ENCODE measurements at regions not wholly inside any gene's neighbourhood (a gene's known extent, or its start where the extent isn't known, plus 50 kb on each side); places are given as distances from the start of the nearest gene placed in this dataset.

DNA sequence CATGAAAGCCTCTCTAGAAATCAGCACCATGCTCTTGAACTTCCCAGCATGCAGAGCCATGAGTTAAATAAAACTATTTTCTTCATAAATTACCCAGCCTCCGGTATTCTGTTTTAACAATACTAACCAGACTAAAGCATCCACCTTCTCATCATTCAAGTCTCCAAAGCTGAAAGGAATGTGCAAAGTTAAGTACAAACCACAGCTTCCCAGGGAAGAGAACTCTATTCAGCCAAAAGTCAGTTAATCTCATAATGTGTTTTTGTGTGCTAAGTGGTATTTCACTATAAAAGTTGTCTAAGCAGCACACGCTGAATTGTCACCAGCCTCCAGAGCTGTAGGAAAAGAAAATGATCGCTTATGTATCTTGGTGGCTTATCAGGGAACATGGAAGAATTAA lies 135.5 kb upstream of the KCNH8 start:
- Histone ChIP-seq H3K36me3 (no peaks in the 10 kb centered on the region), H3K27ac (no peak overlapping the region), H3K9me3 (no peaks in the 10 kb centered on the region), H3K4me3 (no peak overlapping the region), H3K4me1 (no peaks in the 10 kb centered on the region), H3K27me3 (no peaks in the 10 kb centered on the region)
- TF ChIP-seq, protein P1, sequence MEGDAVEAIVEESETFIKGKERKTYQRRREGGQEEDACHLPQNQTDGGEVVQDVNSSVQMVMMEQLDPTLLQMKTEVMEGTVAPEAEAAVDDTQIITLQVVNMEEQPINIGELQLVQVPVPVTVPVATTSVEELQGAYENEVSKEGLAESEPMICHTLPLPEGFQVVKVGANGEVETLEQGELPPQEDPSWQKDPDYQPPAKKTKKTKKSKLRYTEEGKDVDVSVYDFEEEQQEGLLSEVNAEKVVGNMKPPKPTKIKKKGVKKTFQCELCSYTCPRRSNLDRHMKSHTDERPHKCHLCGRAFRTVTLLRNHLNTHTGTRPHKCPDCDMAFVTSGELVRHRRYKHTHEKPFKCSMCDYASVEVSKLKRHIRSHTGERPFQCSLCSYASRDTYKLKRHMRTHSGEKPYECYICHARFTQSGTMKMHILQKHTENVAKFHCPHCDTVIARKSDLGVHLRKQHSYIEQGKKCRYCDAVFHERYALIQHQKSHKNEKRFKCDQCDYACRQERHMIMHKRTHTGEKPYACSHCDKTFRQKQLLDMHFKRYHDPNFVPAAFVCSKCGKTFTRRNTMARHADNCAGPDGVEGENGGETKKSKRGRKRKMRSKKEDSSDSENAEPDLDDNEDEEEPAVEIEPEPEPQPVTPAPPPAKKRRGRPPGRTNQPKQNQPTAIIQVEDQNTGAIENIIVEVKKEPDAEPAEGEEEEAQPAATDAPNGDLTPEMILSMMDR (IDR thresholded peaks at IDR 0.05) = no peak
- no peak for TF ChIP-seq POLR2A (IDR thresholded peaks at IDR 0.05)
- DNase-seq = no peak

DNA sequence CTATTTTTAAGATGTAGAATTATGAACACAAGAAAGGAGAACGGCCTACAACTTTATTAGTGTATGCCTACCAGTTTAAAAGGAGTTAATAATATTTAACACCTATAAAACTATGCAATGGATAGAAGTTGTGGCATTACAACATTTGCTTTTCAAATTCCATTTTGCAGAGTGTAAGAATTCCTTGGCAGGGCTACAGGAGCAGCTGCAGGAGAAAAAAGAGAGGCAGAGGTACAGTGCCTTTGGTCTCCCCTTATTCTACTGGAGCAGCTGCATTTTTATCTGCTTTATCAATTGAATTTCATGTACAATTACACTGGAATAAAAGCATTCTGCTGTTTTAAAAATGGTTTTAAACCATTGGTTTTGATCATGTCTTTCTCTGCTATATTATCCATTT lies 145.7 kb upstream of the KCNH8 start:
- Histone ChIP-seq H3K4me1 (no peaks in the 10 kb centered on the region), H3K27ac (no peak overlapping the region), H3K27me3 (no peaks in the 10 kb centered on the region), H3K36me3 (no peaks in the 10 kb centered on the region), H3K9me3 (no peaks in the 10 kb centered on the region), H3K4me3 (no peak overlapping the region)
- TF ChIP-seq, protein P1 (IDR thresholded peaks at IDR 0.05) = no peak
- TF ChIP-seq POLR2A (IDR thresholded peaks at IDR 0.05) = no peak
- no peak for DNase-seq

GRCh38 chr3:18998069-18998468 lies 150.2 kb upstream of the KCNH8 start:
- TF ChIP-seq, protein P1 (IDR thresholded peaks at IDR 0.05) = no peak
- TF ChIP-seq POLR2A (IDR thresholded peaks at IDR 0.05) = no peak

DNA sequence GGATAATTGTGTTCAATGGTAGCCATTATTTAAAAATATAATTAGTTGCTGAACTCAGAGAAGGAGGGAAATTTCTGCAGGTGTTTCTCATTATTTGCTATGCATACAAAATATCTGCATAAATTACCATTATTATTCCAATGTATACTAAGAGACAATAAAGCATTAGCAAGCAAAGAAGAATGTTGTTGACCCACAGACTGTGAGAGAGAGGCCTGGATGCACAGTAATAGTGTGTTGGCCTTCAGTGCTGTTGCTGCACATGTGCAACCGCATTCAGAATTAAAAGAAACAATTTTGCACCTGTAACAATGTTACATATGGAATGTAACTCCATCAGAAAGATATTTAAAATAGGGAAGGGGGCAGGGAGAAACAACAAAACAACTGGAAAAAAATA lies 155.6 kb upstream of the KCNH8 start:
- Histone ChIP-seq H3K27me3 (no peaks in the 10 kb centered on the region), H3K4me1 (no peaks in the 10 kb centered on the region), H3K36me3 (no peaks in the 10 kb centered on the region), H3K4me3 (no peak overlapping the region), H3K9me3 (no peaks in the 10 kb centered on the region), H3K27ac (no peak overlapping the region)
- DNase-seq = no peak
- no peak for TF ChIP-seq POLR2A (IDR thresholded peaks at IDR 0.05)
- TF ChIP-seq, protein P1 (IDR thresholded peaks at IDR 0.05) = no peak

More at GRCh38 chr3:18998069-18998468, 150.2 kb upstream of the KCNH8 start:
- Histone ChIP-seq H3K27me3 (no peaks in the 10 kb centered on the region), H3K36me3 (no peaks in the 10 kb centered on the region), H3K4me3 (no peak overlapping the region), H3K27ac (no peak overlapping the region), H3K4me1 (no peaks in the 10 kb centered on the region), H3K9me3 (no peaks in the 10 kb centered on the region)
- no peak for DNase-seq

GRCh38 chr3:18989237-18989795 lies 159.0 kb upstream of the KCNH8 start:
- no peaks in the 10 kb centered on the region for H3K27me3 ChIP-seq
- H3K27ac ChIP-seq = no peak overlapping the region
- TF ChIP-seq, protein P1 (IDR thresholded peaks at IDR 0.05) = no peak
- no peak for TF ChIP-seq POLR2A (IDR thresholded peaks at IDR 0.05)
- H3K9me3 ChIP-seq = no peaks in the 10 kb centered on the region
- no peaks in the 10 kb centered on the region for H3K36me3 ChIP-seq
- H3K4me1 ChIP-seq = no peaks in the 10 kb centered on the region
- H3K4me3 ChIP-seq = no peak overlapping the region
- DNase-seq = no peak

Measured in Peyer's patch (tissue), 4 donors.